Spleen (tissue), 7 donors: ENCODE measurements at regions not wholly inside any gene's neighbourhood (a gene's known extent, or its start where the extent isn't known, plus 50 kb on each side); places are given as distances from the start of the nearest gene placed in this dataset.

Source experiments
- POLR2AphosphoS5 ChIP-seq, 3 donors: sonication (generic); formaldehyde crosslinking; IDR thresholded peaks; one replicate each; pipeline ENCODE4 v1.5.1; 2017; ENCODE audit warnings: antibody characterized with exemption in 3 of 3
- TF ChIP-seq, protein P1 (sequence below), 11 experiments: fragments of 200-600 bp in 7 of 11; fragments of 450-650 bp in 4 of 11; sonication (generic) in 4 of 11; IDR thresholded peaks in 8 of 11; conservative IDR thresholded peaks in 3 of 11; 1 replicate in 7 of 11; 2 replicates in 4 of 11; pipeline versions ENCODE4 v1.4.0 to v1.8.0; 2016 to 2021; ENCODE audit warnings: antibody characterized with exemption in 11 of 11, inconsistent platforms in 4 of 11, mild to moderate bottlenecking in 1 of 11
- donor health status: DM: no; HTN: no; CAD: no; lungs with moderate emphysema.
- donor health status: DM: no; HTN: no; CAD: no.
- donor health status: DM: no; HTN: no; CAD: no.

- TF ChIP-seq, protein P1, sequence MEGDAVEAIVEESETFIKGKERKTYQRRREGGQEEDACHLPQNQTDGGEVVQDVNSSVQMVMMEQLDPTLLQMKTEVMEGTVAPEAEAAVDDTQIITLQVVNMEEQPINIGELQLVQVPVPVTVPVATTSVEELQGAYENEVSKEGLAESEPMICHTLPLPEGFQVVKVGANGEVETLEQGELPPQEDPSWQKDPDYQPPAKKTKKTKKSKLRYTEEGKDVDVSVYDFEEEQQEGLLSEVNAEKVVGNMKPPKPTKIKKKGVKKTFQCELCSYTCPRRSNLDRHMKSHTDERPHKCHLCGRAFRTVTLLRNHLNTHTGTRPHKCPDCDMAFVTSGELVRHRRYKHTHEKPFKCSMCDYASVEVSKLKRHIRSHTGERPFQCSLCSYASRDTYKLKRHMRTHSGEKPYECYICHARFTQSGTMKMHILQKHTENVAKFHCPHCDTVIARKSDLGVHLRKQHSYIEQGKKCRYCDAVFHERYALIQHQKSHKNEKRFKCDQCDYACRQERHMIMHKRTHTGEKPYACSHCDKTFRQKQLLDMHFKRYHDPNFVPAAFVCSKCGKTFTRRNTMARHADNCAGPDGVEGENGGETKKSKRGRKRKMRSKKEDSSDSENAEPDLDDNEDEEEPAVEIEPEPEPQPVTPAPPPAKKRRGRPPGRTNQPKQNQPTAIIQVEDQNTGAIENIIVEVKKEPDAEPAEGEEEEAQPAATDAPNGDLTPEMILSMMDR (IDR thresholded peaks at IDR 0.05 in 8 of 11, conservative IDR thresholded peaks at IDR 0.05 in 3 of 11): no peak
- TF ChIP-seq POLR2AphosphoS5 (IDR thresholded peaks at IDR 0.05): no peak
Observed at GRCh38 chr14:51341338-51341737, 101.3 kb downstream of the TMX1 start.
